NCI-H2081 (cell line): ENCODE measurements at regions not wholly inside any gene's neighbourhood (a gene's known extent, or its start where the extent isn't known, plus 50 kb on each side); places are given as distances from the start of the nearest gene placed in this dataset.
A peak's percentile ranks its signal among the peaks of the same experiment; 100 is the strongest.

ENCODE experiments used
- DNase-seq, 2 experiments: peaks; one replicate each; lab custom pipeline; 2025; lab: John Stamatoyannopoulos, UW

DNA sequence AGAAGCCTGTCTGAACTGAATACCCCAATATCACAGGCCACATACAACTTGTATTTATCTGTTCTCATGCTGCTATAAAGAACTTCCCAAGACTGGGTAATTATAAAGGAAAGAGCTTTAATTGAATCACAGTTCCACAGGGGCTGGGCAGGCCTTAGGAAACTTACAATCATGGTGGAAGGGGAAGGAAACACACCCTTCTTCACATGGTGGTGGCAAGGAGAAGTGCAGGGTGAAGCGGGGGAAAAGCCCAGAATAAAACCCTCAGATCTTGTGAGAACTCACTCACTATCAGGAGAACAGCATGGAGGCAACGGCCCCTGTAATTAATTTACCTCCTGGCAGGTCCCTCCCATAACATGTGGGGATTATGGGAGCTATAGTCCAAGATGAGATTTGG, 50.3 kb upstream of the FNDC1 start:
- DNase-seq: no peak

GRCh38 chr6:159117563-159117962, 51.6 kb upstream of the FNDC1 start:
- no peak for DNase-seq

GRCh38 chr6:159117046-159117445, 52.2 kb upstream of the FNDC1 start:
- DNase-seq: no peak

- DNase-seq: no peak
These were observed 52.9 kb upstream of the FNDC1 start for GRCh38 chr6:159116343-159116742.

- DNase-seq: no peak
These were observed 54.6 kb upstream of the FNDC1 start for GRCh38 chr6:159114569-159114968.

- no peak for DNase-seq
These were observed 56.0 kb upstream of the FNDC1 start for GRCh38 chr6:159113223-159113622.

DNA sequence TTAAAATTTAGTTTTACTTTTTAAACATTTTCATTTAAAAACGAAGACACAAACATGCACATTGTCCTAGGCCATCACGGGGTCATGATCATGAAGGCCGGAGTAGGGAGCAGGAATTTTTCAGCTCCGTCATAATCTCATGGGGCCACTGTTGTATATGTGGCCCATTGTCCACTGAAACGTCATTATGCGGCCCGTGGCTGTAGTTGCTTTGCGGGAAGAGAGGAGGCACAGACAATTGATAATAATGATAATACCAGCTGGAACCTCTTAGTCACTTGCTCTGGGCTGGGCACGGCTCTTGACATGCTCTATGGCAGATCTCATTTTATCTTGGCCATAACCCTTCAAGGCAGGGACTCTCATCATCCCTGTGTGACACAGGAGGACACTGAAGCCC, 56.5 kb upstream of the FNDC1 start:
- no peak for DNase-seq

DNA sequence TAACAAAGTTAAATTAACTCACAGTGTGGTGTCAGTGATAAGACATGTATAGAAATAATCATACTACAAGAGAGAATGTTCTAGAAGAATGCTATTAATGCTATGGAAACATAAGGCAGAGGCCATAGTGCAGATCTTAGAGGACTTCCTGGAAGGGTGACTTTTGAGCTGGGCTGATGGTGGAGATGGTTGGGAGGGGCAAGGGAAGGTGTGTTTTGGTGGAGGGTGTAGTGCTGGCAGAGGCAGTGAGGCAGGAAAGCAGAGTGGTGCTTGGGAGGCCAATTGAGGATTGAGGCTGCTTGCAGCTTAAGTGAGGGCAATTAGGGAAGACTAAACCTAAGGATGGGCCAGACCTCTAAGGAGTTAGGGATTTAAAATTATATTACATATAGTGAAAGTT, 58.5 kb upstream of the FNDC1 start:
- no peak for DNase-seq

DNA sequence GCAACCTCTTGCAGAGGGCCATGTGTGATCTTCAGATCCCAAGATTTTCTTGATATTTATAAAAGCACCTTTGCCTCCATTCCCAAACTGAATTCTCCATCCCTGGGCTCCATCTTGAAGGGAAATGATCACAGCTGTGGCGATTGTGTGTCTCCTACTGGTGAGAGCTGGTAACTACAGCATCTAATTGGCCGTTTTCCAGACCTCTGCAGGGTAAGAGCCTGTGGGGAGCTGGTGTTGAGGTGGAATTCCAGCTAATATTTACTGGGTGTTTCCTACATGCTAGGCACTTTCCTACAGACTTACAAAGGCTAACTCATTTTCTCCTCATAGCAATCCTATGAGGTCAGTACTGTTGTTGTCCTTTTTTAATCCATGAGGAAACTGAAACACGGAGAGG, 59.2 kb upstream of the FNDC1 start:
- peak in 1 of 2 experiments; percentile 24 for DNase-seq

DNA sequence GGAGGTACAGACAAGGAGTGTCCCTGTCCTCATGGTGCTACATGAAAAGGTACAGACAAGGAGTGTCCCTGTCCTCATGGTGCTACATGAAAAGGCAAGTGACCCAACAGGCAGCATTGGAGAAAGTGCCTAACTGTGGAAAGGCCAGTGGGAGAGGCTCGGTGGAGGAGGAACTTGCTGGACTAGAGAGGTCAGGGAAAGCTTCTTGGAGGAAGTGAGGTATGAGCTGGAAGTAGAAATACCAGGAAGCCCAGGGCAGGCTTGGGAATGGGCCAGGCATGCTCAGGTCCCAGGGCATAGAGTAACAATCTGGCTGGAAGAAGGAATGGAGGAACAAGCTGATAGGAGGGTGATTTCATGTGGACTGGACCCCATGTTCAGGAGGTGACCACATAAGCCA, 59.8 kb upstream of the FNDC1 start:
- no peak for DNase-seq

DNA sequence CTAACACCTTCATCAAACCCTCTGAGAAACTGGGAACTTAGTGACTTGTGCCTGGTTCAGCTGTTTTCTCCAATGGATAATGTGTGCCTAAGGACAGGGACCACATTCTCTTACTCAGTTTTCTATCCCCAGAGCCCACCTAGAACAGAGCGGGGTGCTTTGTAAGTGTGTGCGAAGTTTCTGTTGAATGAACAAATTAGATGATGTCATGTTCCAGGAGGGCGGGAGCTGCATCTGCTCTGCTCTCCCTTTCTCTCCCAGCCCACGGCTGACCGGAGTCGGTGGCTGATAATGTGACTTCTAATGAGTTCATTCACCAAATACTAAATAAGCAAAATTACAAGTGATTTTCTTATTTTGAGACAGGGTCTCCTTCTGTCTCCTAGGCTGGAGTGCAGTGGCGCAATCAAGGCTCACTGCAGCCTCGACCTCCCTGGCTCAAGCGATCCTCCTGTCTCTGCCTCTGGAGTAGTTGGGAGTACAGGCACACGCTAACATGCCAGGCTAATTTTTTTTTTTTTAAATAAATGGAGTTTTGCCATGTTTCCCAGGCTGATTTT, 60.7 kb upstream of the FNDC1 start:
- no peak for DNase-seq

DNA sequence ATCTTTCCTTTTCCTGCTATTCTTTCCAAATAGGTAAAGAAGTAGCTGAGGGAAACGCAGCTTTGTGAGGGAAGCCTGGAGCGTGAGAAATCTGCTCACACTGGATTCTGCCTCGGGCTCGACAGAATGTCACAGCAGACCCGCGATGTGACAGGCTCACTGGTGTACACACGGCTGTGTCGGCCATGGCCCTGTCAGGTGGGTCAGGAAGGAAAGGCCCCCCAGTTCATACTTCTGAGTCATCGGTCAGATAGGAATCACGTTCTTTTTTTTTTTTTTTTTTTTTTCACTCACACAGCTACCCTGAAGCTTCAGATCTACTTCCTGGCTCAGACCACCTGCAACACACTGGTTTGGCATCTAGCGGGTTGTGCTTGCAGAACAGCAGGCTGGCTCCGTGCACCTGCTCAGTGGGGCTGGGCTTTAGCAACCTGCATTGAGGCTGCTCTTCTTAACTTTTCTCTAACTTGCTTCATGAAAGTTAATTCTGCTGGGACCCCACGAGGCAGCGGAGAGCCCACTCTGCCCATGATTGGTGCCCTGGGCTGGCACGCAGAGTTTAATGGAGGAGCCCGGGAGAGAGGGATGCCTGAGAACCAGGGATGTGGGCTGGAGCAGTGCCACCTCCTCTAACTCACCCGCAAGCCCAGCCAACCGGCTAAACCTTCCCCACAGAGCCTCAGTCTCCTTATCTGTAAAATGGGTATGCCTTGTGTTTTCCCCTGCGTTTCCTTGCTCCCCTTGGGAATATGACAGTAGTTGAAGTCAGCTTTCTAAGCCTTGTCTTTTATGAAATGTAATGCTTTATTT, 61.5 kb upstream of the FNDC1 start:
- no peak for DNase-seq

DNA sequence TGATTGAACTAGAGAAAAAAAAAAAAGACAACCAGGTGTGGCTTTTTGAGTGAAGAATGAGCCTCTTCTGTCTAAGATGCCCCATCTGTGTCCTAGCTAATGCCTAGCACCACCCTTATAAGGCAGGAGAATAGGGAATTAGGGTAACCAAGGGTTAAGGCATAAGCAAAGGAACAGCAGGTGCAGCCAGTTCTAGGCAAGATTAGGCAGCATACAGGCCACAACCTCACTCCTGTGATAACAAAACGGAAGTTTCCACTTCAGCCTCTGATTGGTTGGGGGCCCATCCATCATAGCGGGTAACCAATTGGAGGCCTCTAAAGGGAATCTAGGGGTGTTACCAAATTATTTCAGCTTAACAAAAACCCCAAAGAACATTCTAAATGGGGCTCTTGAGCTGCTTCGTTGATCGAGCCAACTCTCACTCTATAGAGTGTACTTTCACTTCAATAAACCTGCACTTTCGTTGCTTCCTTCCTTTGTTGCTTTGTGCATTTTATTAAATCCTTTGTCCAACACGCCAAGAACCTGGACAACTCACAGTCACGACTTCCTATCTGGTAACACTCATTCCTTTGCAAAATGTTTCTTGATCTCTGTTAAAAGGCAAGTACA, 61.9 kb upstream of the TAGAP start:
- DNase-seq: no peak

DNA sequence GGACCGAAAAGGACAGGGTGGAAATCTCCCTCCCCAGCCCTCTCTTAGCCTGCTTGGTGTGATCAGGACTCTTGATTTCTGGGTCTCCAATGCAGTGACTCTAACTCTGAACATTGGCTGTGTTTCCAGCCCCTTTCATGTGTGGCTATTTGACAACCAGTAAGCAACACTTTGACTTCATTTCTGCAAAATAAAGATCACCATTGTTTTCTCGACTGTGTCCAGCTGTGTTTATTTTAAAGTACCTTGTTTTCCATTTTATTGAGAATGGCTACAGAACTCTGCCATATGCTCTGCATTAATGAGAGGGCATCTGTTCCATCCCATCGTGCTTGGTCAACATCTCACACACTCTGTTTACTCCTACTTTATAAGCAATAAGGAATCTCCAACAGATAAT, 60.9 kb upstream of the TAGAP start:
- DNase-seq: no peak

GRCh38 chr6:159104931-159105330, 60.1 kb upstream of the TAGAP start:
- no peak for DNase-seq

DNA sequence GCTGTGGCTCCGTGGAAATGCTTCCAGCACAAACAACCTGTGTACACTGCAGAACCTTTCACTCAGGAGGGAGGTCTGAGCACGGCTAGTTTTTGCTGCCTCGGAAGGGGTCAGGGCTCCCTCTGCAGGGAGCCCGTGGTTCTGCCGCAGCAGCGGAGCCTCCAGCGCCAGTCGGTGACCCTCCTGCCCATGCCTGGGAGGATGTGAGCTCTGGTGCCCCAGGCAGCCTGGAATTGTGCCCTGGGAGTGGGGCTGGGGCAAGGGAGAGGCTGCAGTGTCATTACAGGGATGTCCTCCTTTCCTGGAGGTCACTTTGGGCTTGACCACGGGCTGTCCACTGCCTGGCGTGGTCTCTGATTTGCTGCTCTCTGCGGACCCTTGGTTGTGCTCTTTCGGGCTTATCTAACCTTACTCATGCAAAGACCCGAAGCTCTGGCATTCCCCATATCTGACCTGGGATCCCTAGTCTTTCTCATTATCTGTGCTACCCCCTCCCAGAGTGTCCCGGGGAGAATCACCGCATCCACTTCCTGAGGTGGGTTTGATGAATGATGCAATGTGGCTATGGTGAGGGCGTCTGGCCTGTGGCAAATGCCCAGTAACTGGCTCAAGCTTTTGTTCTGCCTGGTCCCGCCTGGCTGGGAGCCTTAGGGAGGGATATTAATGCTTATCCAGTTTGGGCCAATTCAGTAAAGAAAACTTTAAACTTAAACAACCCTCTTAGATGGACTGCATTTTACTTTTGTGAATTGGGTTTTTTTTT, 59.6 kb upstream of the TAGAP start:
- DNase-seq: no peak

DNA sequence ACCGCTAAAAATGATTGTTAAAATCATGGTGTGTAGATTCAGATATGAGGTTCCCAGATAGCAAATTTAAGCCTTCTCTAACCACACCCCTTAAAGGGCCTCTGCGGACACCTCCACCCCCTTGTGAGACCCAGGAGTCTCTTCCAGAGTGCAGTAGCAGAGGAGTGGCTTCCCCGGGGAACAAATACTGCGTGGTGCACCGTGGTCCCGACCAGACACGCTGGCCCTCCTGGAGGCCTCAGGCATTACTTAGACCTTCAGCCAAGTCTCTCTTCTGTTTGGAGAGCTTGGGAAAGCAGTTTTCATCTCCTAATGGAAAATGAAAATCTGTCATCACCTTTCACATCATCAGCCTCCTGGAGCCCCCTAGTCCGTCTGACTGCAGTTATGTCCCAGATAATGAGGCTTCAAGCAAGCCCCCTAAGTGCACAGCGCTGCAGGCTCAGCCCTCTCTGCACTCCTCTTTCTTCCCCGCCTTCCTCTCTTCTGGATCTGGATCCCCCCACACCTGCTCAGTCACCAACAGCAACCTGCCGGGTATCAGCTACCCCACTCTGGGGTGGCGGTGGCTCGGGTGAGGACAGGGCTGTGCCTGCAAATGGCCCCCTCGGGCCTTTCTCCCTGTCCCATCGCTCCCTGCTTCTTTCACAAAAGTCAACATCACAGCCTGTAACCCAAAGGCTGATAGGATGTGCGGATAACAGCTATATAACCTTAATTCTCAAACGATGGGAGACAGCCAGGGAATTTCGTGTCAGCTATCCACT, 58.8 kb upstream of the TAGAP start:
- no peak for DNase-seq

GRCh38 chr6:159102373-159103160, 57.8 kb upstream of the TAGAP start:
- DNase-seq: no peak

DNA sequence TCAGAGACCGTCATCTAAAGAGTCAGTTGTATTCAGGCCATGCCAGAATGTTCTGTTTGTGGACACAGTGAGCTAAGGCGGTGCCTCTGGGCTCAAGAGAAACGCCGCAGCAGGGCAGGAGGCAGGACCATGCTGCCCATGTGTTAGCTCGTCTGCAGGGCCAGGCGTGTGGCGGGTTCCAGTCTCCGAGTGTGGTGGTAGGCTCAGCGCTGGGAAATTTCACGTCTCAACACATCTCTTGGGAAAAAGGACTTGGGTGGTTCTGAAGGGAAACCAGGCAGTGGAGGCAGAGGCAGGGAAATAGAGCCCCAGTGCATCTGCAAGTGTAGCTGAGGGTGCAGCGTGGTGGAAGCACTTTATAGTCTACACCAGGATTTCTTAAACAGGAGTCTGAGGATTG, 56.9 kb upstream of the TAGAP start:
- no peak for DNase-seq

- DNase-seq: no peak
These were observed 55.8 kb upstream of the TAGAP start for GRCh38 chr6:159100395-159101182.
